Activated CD4-positive, alpha-beta T cell treated with anti-CD3 and anti-CD28 coated beads, Interleukin-2, amount 50 U/mL, for 16 hours (primary cell): ENCODE measurements at regions not wholly inside any gene's neighbourhood (a gene's known extent, or its start where the extent isn't known, plus 50 kb on each side); places are given as distances from the start of the nearest gene placed in this dataset.

Source experiments
- DNase-seq: peaks from one replicate; pipeline ENCODE4 v3.0.0-alpha.2; 2020

GRCh38 chr12:75974323-75975187, 57.0 kb downstream of the PHLDA1 start:
- no peak for DNase-seq

GRCh38 chr12:75971253-75971652, 60.3 kb downstream of the PHLDA1 start:
- DNase-seq: no peak

GRCh38 chr12:75970310-75970709, 61.3 kb downstream of the PHLDA1 start:
- DNase-seq: no peak

DNA sequence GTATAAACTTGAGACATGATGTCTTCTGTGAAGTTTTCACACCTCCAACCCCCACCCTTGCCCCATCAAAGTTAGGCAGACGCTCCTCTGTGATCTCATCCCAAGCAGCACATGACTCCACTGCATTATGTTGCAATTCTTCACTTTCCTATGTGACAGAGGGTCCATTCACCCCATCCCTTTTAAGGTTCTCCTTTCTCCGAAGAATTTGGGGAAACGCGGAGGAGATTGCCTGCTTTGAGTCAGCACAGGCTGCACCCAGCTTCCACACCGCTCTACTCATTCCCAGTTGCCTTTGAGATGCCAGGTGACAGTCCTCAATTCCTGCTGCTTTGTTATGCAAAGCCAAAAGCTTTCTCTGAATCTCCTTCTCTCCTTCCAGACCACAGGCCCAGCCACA, 61.8 kb downstream of the PHLDA1 start:
- no peak for DNase-seq

- DNase-seq: no peak
Observed at GRCh38 chr12:75965661-75966060, 65.9 kb downstream of the PHLDA1 start.

DNA sequence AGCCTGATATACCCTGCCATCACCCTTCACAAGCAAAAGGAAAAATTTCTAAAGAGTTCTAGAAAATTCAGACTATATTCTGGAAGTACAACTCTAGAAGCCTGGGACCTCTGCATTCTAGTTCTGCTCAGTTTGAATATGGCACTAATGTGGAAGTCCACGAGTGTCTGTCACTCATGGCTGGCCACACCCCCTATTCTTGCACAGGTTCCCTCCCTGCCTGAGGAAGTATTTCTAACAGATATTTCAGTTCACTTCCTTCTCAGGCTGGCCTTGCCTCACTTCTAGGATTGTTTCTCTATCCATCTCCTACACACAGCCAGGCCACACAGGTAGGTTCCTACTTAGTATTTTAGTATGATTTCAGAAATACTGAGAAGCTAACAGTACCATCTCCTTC, 67.4 kb downstream of the PHLDA1 start:
- DNase-seq: no peak

- DNase-seq: no peak
Observed at GRCh38 chr12:75961878-75962277, 69.7 kb downstream of the PHLDA1 start.

DNA sequence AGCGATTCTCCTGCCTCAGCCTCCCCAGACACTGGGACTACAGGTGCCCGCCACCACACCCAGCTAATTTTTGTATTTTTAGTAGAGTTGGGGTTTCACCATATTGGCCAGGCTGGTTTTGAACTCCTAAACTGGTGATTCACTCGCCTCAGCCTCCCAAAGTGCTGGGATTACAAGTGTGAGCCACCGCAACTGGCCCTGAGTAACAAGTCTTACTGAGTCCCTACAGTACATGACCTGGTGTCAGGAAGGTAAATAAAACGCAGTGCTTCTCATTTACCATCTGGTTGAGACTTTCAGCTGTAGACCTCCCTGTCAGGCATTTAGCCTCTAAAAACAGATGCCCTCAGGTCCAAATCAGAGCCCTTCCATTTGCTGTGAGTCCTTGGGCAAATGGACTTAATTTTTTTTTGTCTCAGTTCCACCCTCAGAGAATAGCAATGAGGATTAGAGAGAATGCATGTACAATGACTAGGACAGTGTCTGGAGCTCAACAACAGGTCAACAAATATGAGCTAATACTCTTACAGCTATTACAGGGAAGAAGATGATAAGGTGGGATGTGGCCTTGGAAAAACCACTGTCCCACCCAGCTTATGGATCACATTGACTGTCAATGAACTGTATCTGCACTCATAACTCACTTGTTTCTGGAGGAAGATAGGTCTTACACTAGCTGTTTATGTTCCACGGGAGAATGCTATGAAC, 70.5 kb downstream of the PHLDA1 start:
- DNase-seq: no peak

GRCh38 chr12:75960086-75960910, 71.3 kb downstream of the PHLDA1 start:
- DNase-seq: no peak

DNA sequence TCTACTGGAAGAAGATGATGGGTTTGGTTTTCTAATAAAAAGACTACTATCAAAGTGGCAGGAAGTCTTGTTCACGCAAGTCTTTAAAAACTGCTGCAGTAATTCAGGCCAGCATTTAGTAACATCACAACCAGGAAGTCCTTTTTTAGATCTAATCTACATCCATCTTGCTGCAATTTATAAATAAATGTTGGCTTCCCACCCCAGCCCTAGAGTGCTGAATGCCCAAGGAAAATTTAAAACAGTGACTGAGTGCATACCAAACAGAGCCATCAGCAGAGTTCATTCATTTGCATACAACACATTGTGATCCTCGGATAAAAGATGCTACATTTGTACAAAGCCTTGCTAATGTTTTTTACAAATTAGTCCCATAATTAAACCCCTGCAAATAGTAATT, 72.1 kb downstream of the PHLDA1 start:
- DNase-seq: peak; percentile 33

DNA sequence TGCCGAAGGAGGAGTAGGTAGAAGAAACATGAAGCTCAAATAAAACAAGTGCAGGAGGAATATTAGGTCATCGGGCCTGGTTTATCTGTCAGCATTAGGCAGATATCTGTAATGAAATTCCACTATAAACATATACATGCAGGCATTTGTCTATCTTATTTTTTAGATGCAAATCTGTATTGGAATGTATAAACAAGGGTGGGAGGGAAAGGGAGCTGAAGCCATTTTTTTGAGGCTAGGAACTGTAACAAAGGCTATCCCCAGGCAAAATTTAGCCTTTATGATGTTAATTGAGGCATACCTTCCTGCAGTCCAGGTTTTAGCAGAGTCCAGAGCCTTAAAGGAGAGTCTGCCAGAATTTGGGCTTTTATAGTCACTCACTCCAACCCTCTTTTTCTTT, 72.5 kb downstream of the PHLDA1 start:
- DNase-seq: no peak

DNA sequence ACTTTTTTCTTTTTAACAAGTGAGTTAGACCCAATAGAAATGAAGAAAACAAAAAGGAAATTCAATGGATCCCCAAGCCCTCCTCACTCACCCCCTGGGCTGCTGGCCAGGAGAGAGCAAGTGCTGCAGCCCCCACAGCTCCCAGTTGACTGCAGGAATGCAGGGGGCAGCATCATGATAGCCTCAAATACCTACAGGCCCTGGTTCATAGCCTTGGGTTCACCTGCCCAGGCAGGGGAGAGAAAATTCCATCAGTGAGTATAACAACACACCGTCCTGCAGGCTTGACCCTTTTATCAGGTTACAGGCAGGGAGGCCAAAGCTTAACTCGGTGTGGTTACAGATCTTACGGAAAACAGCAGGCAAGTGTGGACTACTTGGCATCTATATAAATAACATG, 76.3 kb downstream of the PHLDA1 start:
- no peak for DNase-seq

DNA sequence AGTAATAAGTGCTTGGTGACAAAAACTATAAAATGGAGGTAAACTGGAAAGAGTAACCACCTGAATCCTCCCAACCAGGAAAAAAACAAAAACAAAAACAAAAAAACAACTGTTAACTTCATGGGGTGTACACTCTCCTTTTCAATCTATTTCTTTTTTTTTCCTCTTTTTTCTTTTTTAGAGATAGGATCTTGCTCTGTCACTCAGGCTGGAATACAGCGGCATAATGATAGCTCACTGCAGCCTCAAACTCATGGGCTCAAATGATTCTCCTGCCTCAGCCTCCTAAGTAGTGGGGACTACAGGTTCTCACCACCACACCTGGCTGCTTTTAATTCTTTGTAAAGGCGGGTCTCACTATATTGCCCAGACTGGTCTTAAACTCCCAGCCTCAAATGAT, 76.8 kb downstream of the PHLDA1 start:
- DNase-seq: no peak

GRCh38 chr12:75954041-75954440, 77.5 kb downstream of the PHLDA1 start:
- DNase-seq: no peak

- DNase-seq: no peak
Observed at GRCh38 chr12:75953312-75953906, 78.2 kb downstream of the PHLDA1 start.

GRCh38 chr12:75951399-75952278, 79.9 kb downstream of the PHLDA1 start:
- DNase-seq: no peak

DNA sequence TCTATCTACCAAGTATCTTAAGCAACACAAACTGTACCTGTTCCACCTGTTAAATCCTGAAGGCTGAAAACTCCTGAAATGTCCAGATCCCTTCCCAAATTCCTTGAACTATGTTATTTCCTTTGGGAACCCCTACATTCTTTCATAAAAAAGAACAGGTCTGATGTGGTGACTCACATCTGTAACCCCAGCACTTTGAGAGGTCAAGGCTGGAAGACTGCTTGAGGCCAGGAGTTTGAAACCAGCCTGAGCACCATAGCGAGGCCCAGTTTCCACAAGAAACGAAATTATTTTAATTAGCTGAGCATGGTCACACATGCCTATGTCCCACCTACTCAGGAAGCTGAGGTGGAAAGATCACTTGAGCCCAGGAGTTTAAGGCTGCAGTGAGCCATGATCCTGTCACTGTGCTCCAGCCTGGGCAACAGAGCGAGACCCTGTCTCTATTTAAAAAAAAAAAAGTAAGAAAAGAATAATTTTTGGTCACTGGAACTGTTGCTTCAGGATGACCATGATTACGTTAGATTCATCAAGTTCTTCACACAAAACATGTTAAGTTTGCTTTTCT, 84.3 kb downstream of the PHLDA1 start:
- DNase-seq: no peak

GRCh38 chr12:75945581-75945980, 86.0 kb downstream of the PHLDA1 start:
- no peak for DNase-seq

DNA sequence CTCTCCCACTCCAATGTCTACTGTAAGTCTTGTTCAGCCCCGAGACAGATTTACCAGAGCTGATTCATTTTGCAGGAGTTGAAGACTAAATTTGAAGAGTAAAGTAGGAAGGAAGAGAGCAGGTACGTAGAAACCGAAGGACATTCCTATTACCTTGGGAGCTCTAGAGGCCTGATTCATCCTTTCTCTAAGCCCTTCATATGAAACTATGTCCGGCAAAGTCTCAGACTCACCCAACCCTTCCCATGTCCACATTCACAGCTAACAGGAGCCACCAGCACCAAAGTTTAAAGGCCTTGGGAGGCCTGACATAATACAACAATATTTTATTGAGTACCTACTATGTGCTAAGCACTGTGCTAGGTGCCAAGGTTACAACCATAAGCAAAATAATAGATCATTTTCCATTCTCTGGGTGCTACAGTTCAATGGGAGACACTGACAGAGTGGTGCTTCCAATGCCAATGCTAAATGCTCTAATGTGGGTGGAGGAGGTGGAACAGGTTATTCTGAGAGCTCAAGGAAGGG, 86.6 kb downstream of the PHLDA1 start:
- DNase-seq: no peak

- peak; percentile 90 for DNase-seq
Observed at GRCh38 chr12:75944097-75944904, 87.3 kb downstream of the PHLDA1 start.

DNA sequence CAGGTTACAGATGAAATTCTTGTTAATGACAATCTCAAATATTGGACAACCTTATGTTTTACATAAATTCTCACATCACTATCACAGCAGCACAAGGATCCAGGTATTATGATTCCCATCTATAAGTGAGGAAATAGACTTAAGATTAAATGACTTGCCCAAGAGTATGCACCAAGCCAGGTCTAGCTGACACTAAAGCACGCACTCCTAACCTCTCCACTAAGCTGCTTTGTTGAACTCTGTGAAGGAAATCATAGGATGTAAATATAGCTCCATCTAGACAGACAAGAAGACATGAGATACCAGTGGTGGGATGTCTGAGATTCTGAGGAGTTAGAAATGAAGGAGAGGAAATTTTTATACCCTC, 87.9 kb downstream of the PHLDA1 start:
- no peak for DNase-seq
